Neural progenitor cell (in vitro differentiated cells): ENCODE measurements at regions not wholly inside any gene's neighbourhood (a gene's known extent, or its start where the extent isn't known, plus 50 kb on each side); places are given as distances from the start of the nearest gene placed in this dataset.

Source experiments
- EZH2phosphoT487 ChIP-seq: fragments of 200-600 bp; sonication (generic); IDR thresholded peaks from 2 replicates; pipeline ENCODE4 v1.6.1; 2017; ENCODE audit warnings: antibody characterized with exemption
- TF ChIP-seq, protein P1 (sequence below): fragments of 200-600 bp; sonication (generic); IDR thresholded peaks from 2 replicates; pipeline ENCODE4 v1.5.1; 2017; ENCODE audit warnings: antibody characterized with exemption, mild to moderate bottlenecking

- TF ChIP-seq, protein P1, sequence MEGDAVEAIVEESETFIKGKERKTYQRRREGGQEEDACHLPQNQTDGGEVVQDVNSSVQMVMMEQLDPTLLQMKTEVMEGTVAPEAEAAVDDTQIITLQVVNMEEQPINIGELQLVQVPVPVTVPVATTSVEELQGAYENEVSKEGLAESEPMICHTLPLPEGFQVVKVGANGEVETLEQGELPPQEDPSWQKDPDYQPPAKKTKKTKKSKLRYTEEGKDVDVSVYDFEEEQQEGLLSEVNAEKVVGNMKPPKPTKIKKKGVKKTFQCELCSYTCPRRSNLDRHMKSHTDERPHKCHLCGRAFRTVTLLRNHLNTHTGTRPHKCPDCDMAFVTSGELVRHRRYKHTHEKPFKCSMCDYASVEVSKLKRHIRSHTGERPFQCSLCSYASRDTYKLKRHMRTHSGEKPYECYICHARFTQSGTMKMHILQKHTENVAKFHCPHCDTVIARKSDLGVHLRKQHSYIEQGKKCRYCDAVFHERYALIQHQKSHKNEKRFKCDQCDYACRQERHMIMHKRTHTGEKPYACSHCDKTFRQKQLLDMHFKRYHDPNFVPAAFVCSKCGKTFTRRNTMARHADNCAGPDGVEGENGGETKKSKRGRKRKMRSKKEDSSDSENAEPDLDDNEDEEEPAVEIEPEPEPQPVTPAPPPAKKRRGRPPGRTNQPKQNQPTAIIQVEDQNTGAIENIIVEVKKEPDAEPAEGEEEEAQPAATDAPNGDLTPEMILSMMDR: no peak
- no peak for TF ChIP-seq EZH2phosphoT487
These were observed 546.8 kb downstream of the TNS1 start for GRCh38 chr2:217456016-217456415.
